Spleen (tissue), 7 donors: ENCODE measurements at regions not wholly inside any gene's neighbourhood (a gene's known extent, or its start where the extent isn't known, plus 50 kb on each side); places are given as distances from the start of the nearest gene placed in this dataset.

ENCODE experiments used
- CTCF ChIP-seq, 11 experiments: fragments of 200-600 bp in 7 of 11; fragments of 450-650 bp in 4 of 11; sonication (generic) in 4 of 11; IDR thresholded peaks in 8 of 11; conservative IDR thresholded peaks in 3 of 11; 1 replicate in 7 of 11; 2 replicates in 4 of 11; pipeline versions ENCODE4 v1.4.0 to v1.8.0; 2016 to 2021; ENCODE audit warnings: antibody characterized with exemption in 11 of 11, inconsistent platforms in 4 of 11, mild to moderate bottlenecking in 1 of 11
- POLR2A ChIP-seq, 3 donors: fragments of 450-650 bp; IDR thresholded peaks; one replicate each; pipeline ENCODE4 v1.5.1; 2017; ENCODE audit warnings: antibody characterized with exemption in 3 of 3, mild to moderate bottlenecking in 1 of 3
- donor health status: DM: no; HTN: no; CAD: no; lungs with moderate emphysema.
- donor health status: DM: no; HTN: no; CAD: no.
- donor health status: DM: no; HTN: no; CAD: no.

- no peak for TF ChIP-seq CTCF (IDR thresholded peaks at IDR 0.05 in 8 of 11, conservative IDR thresholded peaks at IDR 0.05 in 3 of 11)
- no peak for TF ChIP-seq POLR2A (IDR thresholded peaks at IDR 0.05)
Observed at GRCh38 chr11:91654686-91655085, 569.9 kb upstream of the FAT3 start.
